Mesothelial cell of epicardium (in vitro differentiated cells): ENCODE measurements at regions not wholly inside any gene's neighbourhood (a gene's known extent, or its start where the extent isn't known, plus 50 kb on each side); places are given as distances from the start of the nearest gene placed in this dataset.

ENCODE experiments used
- DNase-seq, 2 experiments: peaks; one replicate each; pipeline ENCODE4 v3.0.0; 2021; ENCODE audit warnings: low spot score in 2 of 2; ENCODE audit not compliant: unreplicated experiment in 2 of 2
- H3K27ac Mint-ChIP-seq: 2 replicates; pipeline ENCODE4 v1.8.0; 2021; ENCODE audit warnings: mixed read lengths
- H3K27me3 Mint-ChIP-seq: 2 replicates; pipeline ENCODE4 v1.8.0; 2021; ENCODE audit warnings: low read depth, mixed read lengths
- H3K36me3 Mint-ChIP-seq: 2 replicates; pipeline ENCODE4 v1.8.0; 2021; ENCODE audit warnings: mixed read lengths
- H3K4me1 Mint-ChIP-seq: 2 replicates; pipeline ENCODE4 v1.8.0; 2021; ENCODE audit warnings: mixed read lengths
- H3K4me3 Mint-ChIP-seq: 2 replicates; pipeline ENCODE4 v1.8.0; 2021; ENCODE audit warnings: mild to moderate bottlenecking, moderate library complexity, mixed read lengths
- H3K9me3 Mint-ChIP-seq: 2 replicates; pipeline ENCODE4 v1.8.0; 2021; ENCODE audit warnings: mixed read lengths
- CTCF ChIP-seq: fragments of 200-600 bp; sonication (generic); IDR thresholded peaks from one replicate; pipeline ENCODE4 v1.5.0; 2021; ENCODE audit warnings: antibody characterized with exemption; ENCODE audit not compliant: unreplicated experiment

GRCh38 chr19:32012886-32013631, 332.4 kb upstream of the ZNF507 start:
- H3K36me3 Mint-ChIP-seq, result peaks cover 3% of the 10 kb centered on the region
- no peak for DNase-seq
- H3K27ac Mint-ChIP-seq, result no peak overlapping the region
- H3K4me3 Mint-ChIP-seq, result no peak overlapping the region
- H3K9me3 Mint-ChIP-seq, result peaks cover 8% of the 10 kb centered on the region
- H3K4me1 Mint-ChIP-seq, result peaks cover 49% of the 10 kb centered on the region
- TF ChIP-seq CTCF, result no peak
- H3K27me3 Mint-ChIP-seq, result no peaks in the 10 kb centered on the region

GRCh38 chr19:32017176-32017953, 328.0 kb upstream of the ZNF507 start:
- peaks cover 4% of the 10 kb centered on the region for H3K9me3 Mint-ChIP-seq
- no peak for DNase-seq
- H3K4me3 Mint-ChIP-seq, result no peak overlapping the region
- H3K4me1 Mint-ChIP-seq, result peaks cover 79% of the 10 kb centered on the region
- peaks cover 3% of the 10 kb centered on the region for H3K36me3 Mint-ChIP-seq
- TF ChIP-seq CTCF, result no peak
- H3K27ac Mint-ChIP-seq, result peak overlapping the region; percentile 92
- H3K27me3 Mint-ChIP-seq, result no peaks in the 10 kb centered on the region

DNA sequence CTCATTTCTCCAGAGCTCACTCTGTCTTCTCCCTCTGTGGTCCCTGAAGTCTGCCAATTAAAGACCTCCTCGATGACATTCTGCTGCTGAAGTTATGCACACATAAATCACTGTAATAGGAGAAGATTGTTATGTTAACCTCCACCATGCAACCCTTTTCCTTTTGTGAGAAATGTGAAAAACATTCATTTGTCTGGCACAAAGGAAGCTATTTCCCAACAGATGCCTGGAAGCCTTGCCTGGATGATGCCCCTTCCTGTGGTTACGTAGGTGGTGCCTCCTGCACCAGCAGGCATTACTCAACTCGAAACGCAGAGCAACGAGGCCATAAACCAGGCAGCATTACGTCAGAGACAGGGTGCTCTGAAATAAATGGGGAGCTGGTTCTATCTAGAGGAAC, 327.4 kb upstream of the ZNF507 start:
- no peaks in the 10 kb centered on the region for H3K27me3 Mint-ChIP-seq
- H3K27ac Mint-ChIP-seq, result peak overlapping the region; percentile 92
- peaks cover 3% of the 10 kb centered on the region for H3K36me3 Mint-ChIP-seq
- TF ChIP-seq CTCF, result no peak
- no peak overlapping the region for H3K4me3 Mint-ChIP-seq
- H3K9me3 Mint-ChIP-seq, result peaks cover 4% of the 10 kb centered on the region
- no peak for DNase-seq
- peaks cover 79% of the 10 kb centered on the region for H3K4me1 Mint-ChIP-seq

DNA sequence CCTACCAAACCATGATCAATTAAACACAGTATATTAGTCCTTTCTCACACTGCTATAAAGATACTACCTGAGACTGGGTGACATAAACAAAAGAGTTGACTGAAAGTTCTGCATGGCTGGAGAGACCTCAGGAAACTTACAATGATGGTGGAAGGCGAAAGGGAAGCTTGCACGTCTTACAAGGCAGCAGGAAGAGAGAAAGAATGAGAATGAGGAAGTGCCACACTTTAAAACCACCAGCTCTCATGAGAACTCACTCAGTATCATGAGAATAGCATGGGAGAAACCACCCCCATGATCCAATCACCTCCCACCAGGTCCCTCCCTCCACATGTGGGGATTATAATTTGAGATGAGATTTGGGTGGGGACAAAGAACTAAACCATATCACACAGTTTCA, 324.9 kb upstream of the ZNF507 start:
- Mint-ChIP-seq H3K4me3 (no peak overlapping the region), H3K9me3 (peaks cover 4% of the 10 kb centered on the region), H3K4me1 (peaks cover 71% of the 10 kb centered on the region), H3K36me3 (peaks cover 3% of the 10 kb centered on the region), H3K27me3 (no peaks in the 10 kb centered on the region), H3K27ac (peak overlapping the region; percentile 78)
- DNase-seq, result no peak
- TF ChIP-seq CTCF, result no peak

DNA sequence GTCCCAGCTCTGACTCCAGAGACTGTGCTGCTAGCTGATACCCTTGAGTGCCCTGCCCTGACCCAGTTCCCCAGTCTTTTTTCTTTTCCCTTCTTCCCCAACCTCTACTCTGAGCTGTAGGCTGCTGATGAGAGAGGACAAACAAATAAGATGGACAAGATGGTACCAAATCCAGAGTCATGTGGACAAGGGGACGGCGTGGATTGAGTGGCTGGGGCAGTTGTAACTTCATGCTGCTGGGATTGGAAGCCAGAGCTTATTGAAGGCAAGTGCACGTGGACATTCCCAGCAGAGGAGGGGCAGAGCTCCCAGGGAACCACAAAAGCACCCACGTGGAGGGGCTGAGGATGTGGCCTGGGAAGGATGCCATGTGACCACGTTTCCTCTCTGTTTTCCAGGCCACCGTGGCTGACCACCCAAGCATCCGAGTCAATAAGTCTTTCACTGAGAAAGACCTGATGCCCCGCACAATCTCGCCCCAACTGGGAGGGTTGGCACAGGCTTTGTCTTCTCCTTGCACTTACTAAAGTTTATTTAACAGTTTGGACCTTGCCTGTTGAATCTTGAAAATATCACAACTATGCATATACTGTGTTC, 323.3 kb upstream of the ZNF507 start:
- no peaks in the 10 kb centered on the region for H3K27me3 Mint-ChIP-seq
- DNase-seq, result peak in 1 of 2 experiments; percentile 52
- H3K4me3 Mint-ChIP-seq, result no peak overlapping the region
- peak overlapping the region; percentile 91 for H3K27ac Mint-ChIP-seq
- H3K9me3 Mint-ChIP-seq, result peaks cover 9% of the 10 kb centered on the region
- H3K36me3 Mint-ChIP-seq, result peaks cover 3% of the 10 kb centered on the region
- peaks cover 73% of the 10 kb centered on the region for H3K4me1 Mint-ChIP-seq
- TF ChIP-seq CTCF, result no peak
